ENCODE measurements at regions not wholly inside any gene's neighbourhood (a gene's known extent, or its start where the extent isn't known, plus 50 kb on each side); places are given as distances from the start of the nearest gene placed in this dataset.

DNA sequence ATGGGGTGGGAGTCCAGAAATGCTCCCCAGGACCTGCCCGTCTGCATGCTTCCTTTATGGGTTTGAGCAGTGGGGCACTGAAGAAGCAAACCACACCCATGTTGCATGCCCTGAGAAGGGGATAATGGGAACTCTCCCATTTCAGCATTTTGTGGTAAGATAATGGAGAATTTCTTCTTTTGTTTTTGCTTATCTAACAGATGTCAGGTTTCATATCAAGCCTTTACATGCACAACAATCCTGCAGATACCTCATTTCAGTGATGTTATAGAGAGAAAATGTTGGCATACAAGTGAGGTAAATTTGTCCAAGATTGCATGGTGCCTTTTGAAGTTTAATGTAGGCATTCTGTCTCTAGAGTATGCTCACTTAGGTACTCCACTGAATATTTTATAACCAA lies 177.0 kb downstream of the ALX1 start:
- TF ChIP-seq CTCF (conservative IDR thresholded peaks at IDR 0.05; ENCODE audit: low read depth, low read length) = no peak
- no peak overlapping the region for H3K27ac ChIP-seq
- H3K27me3 ChIP-seq (ENCODE audit: insufficient read depth, low read depth) = no peaks in the 10 kb centered on the region

GRCh38 chr12:85461127-85461526 lies 181.1 kb downstream of the ALX1 start:
- H3K27ac ChIP-seq = no peak overlapping the region
- H4K20me1 ChIP-seq (ENCODE audit: insufficient read depth) = no peaks in the 10 kb centered on the region
- no peaks in the 10 kb centered on the region for H3K79me2 ChIP-seq (ENCODE audit: insufficient read depth, low read depth)
- H3K4me2 ChIP-seq = no peak overlapping the region
- H3K36me3 ChIP-seq (ENCODE audit: insufficient read depth) = no peaks in the 10 kb centered on the region
- no peak overlapping the region for H2AFZ ChIP-seq (ENCODE audit: low read depth)
- no peaks in the 10 kb centered on the region for H3K4me1 ChIP-seq (ENCODE audit: low read depth, poor library complexity, severe bottlenecking)
- no peak overlapping the region for H3K9ac ChIP-seq
- TF ChIP-seq CTCF (conservative IDR thresholded peaks at IDR 0.05; ENCODE audit: low read depth, low read length) = no peak
- no peak overlapping the region for H3K4me3 ChIP-seq (IDR thresholded peaks at IDR 0.05; ENCODE audit: insufficient read depth, low read depth, low read length)
- no peaks in the 10 kb centered on the region for H3K27me3 ChIP-seq (ENCODE audit: insufficient read depth, low read depth)

More for the DNA sequence above, 177.0 kb downstream of the ALX1 start:
- Histone ChIP-seq H3K36me3 (ENCODE audit: insufficient read depth) (no peaks in the 10 kb centered on the region), H3K9ac (no peak overlapping the region), H2AFZ (ENCODE audit: low read depth) (no peak overlapping the region), H4K20me1 (ENCODE audit: insufficient read depth) (no peaks in the 10 kb centered on the region), H3K79me2 (ENCODE audit: insufficient read depth, low read depth) (no peaks in the 10 kb centered on the region), H3K4me2 (no peak overlapping the region), H3K4me3 (IDR thresholded peaks at IDR 0.05; ENCODE audit: insufficient read depth, low read depth, low read length) (no peak overlapping the region), H3K4me1 (ENCODE audit: low read depth, poor library complexity, severe bottlenecking) (no peaks in the 10 kb centered on the region)

DNA sequence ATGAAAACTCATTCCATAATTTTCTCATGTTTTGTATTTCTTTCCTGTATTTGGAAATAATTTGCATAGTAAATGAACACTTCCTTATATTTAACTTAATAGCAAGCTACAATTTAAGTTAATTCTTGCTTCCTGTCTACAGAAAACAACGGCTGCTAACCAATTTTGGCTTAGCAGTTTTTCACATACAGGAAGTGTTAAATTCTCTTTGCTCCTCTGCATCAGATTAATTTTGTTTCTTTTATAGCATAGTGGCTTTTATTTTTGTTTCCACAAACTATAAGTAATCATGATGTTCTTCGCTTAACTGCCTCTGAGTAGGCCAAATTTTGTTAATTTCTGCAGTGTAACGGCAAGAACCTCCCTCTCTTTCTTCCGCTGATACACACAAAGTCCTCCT lies 182.9 kb downstream of the ALX1 start:
- H3K27ac ChIP-seq = no peak overlapping the region
- H3K4me2 ChIP-seq = no peak overlapping the region

DNA sequence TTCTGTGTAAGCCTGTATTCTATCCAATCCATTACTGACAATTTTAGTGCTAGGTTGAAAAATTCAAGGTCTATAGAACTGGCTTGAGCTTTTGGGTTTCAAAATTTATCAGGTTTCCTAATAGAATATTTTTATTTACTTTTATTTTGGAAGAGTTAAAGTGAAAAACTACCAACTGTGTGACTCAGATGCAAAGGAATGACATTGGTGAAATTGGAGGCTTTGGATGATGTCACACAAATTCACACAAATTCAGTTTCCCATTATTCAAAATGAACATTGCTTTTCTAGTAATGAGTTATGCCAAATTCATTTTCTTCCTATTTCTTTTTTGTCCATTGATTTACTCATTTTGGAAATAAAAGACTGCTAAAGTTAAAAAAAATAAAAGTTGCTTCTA lies 186.9 kb downstream of the ALX1 start:
- H3K4me1 ChIP-seq (ENCODE audit: low read depth, poor library complexity, severe bottlenecking) = no peaks in the 10 kb centered on the region
- H3K79me2 ChIP-seq (ENCODE audit: insufficient read depth, low read depth) = no peaks in the 10 kb centered on the region
- H3K9ac ChIP-seq = no peak overlapping the region
- H2AFZ ChIP-seq (ENCODE audit: low read depth) = no peak overlapping the region
- no peak overlapping the region for H3K27ac ChIP-seq
- H4K20me1 ChIP-seq (ENCODE audit: insufficient read depth) = no peaks in the 10 kb centered on the region
- H3K4me3 ChIP-seq (IDR thresholded peaks at IDR 0.05; ENCODE audit: insufficient read depth, low read depth, low read length) = no peak overlapping the region
- H3K4me2 ChIP-seq = no peak overlapping the region
- no peaks in the 10 kb centered on the region for H3K36me3 ChIP-seq (ENCODE audit: insufficient read depth)
- H3K27me3 ChIP-seq (ENCODE audit: insufficient read depth, low read depth) = no peaks in the 10 kb centered on the region
- TF ChIP-seq CTCF (conservative IDR thresholded peaks at IDR 0.05; ENCODE audit: low read depth, low read length) = no peak

More for the DNA sequence above, 182.9 kb downstream of the ALX1 start:
- Histone ChIP-seq H3K79me2 (ENCODE audit: insufficient read depth, low read depth) (no peaks in the 10 kb centered on the region), H3K4me1 (ENCODE audit: low read depth, poor library complexity, severe bottlenecking) (no peaks in the 10 kb centered on the region), H3K4me3 (IDR thresholded peaks at IDR 0.05; ENCODE audit: insufficient read depth, low read depth, low read length) (no peak overlapping the region), H3K9ac (no peak overlapping the region), H4K20me1 (ENCODE audit: insufficient read depth) (no peaks in the 10 kb centered on the region), H2AFZ (ENCODE audit: low read depth) (no peak overlapping the region), H3K36me3 (ENCODE audit: insufficient read depth) (no peaks in the 10 kb centered on the region), H3K27me3 (ENCODE audit: insufficient read depth, low read depth) (no peaks in the 10 kb centered on the region)
- TF ChIP-seq CTCF (conservative IDR thresholded peaks at IDR 0.05; ENCODE audit: low read depth, low read length) = no peak

Data from KMS-11 (cell line).